ENCODE measurements at regions not wholly inside any gene's neighbourhood (a gene's known extent, or its start where the extent isn't known, plus 50 kb on each side); places are given as distances from the start of the nearest gene placed in this dataset.
"Not testable (repeated sequence)": the region's sequence is repeated elsewhere in the genome, so short reads cannot be mapped to it uniquely, and the experiment has no call there.

DNA sequence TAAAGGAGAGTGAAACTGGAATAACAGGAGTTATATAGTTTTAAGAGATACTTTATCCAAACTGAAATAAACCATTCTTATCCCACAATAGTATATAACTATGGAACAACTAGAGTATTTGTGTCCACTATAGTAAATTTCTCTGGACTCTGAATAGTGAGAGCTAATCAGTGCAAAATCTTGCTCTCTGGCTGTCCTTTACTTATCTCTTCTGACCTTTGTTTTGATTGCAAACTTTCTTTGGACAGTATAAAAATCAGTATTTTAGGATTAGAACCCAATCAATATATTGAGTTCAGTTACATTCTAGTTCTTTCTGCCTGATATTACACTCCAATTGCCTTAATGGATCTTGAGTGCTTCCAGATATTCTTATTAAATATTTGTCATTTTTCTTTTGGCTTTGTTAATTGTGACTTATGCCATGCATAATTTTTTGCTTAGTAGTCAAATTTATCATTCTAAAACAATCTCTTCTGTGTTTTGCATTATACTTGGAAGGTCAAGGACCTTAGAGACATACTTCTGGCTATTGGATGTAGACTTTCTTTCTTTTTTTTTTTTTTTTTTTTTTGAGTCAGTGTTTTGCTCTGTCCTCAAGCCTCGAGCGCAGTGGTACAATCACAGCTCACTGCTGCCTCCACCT is 89.9 kb upstream of the AMN1 start:
- Mint-ChIP-seq H3K27ac (no peak overlapping the region), H3K36me3 (ENCODE audit: low read depth) (peaks cover under 1% of the 10 kb centered on the region), H3K4me3 (no peak overlapping the region), H3K27me3 (no peaks in the 10 kb centered on the region), H3K9me3 (ENCODE audit: low read depth) (peaks cover 3% of the 10 kb centered on the region), H3K4me1 (no peaks in the 10 kb centered on the region)
- ATAC-seq (no peak), DNase-seq (no peak)
- ChIA-PET POLR2A (no interaction called here), CTCF (no interaction called here)
- intact Hi-C loops (cut with DNase I, micrococcal nuclease), result no loop called here

DNA sequence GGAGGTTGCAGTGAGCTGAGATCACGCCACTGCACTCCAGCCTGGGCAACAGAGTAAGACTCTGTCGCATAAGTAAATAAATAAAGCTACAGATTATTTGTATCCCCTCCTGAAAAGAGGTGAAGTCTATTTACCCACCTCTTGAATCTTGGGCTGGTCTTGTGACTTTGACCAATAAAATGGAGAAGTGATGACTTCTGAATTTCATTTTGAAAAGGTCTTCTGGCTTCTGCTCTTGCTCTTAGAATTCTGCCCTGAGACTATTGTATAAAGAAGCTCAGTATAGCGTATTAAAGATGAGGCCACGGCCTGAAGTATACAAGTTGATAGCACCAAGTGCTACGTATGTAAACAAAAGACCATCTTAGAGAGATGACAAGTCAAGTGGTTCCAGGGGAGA is 88.3 kb upstream of the AMN1 start:
- ATAC-seq (no peak), DNase-seq (no peak)
- Mint-ChIP-seq H3K4me3 (no peak overlapping the region), H3K27ac (no peak overlapping the region), H3K4me1 (peaks cover 6% of the 10 kb centered on the region), H3K36me3 (ENCODE audit: low read depth) (no peaks in the 10 kb centered on the region), H3K9me3 (ENCODE audit: low read depth) (peaks cover 2% of the 10 kb centered on the region), H3K27me3 (no peaks in the 10 kb centered on the region)
- POLR2A ChIA-PET, result no interaction called here
- intact Hi-C loops (cut with DNase I, micrococcal nuclease), result no loop called here
- CTCF ChIA-PET, result interaction anchor here (0.7 kb wide), 1 partner anchor 56 kb away, joined by 3 read pairs; no protein-coding TSS in a partner anchor

DNA sequence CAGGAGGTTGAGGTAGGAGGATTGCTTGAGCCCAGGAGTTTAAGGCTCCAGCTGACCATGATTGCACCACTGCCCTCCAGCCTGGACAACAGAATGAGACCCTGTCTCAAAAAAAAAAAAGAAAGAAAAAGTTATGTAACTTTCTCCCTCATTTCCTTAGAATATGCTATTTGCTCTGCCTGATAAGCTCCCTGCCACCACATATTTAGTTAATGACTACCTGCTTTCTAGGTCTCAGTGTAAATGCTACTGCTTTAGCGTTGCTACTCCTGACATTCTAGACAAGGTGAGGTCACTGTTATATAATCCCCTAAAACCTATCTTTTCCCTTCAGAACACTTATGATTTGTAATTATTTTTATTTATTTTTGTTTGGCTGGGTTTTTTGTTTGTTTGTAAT is 86.3 kb upstream of the AMN1 start:
- POLR2A ChIA-PET, result no interaction called here
- CTCF ChIA-PET, result no interaction called here
- peaks cover 2% of the 10 kb centered on the region for H3K9me3 Mint-ChIP-seq (ENCODE audit: low read depth)
- no peaks in the 10 kb centered on the region for H3K27me3 Mint-ChIP-seq
- DNase-seq (no peak), ATAC-seq (no peak)
- H3K27ac Mint-ChIP-seq, result no peak overlapping the region
- peaks cover 13% of the 10 kb centered on the region for H3K4me1 Mint-ChIP-seq
- intact Hi-C loops (cut with DNase I, micrococcal nuclease), result no loop called here
- H3K4me3 Mint-ChIP-seq, result no peak overlapping the region
- H3K36me3 Mint-ChIP-seq (ENCODE audit: low read depth), result no peaks in the 10 kb centered on the region

DNA sequence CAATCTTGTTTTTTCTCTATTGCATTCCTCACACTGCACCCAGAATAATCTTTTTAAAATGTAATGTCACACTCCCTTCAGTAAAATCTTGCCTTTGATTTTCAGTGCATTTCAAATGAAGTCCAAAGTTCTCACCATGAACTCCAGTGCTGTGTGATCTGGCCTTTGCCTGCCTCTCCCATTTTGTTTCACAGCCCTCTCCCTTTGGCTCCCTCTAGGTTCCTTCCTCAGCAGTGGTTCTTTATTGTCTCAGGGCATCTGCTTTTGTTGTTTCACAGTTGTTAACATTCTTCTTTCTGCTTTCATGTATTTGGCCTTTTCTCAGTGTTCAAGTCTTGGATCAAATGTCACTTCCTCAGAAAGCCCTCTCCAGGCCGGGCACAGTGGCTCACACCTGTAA is 84.5 kb upstream of the AMN1 start:
- Mint-ChIP-seq H3K27me3 (no peaks in the 10 kb centered on the region), H3K4me1 (peaks cover 17% of the 10 kb centered on the region), H3K27ac (no peak overlapping the region), H3K9me3 (ENCODE audit: low read depth) (peaks cover 2% of the 10 kb centered on the region), H3K36me3 (ENCODE audit: low read depth) (no peaks in the 10 kb centered on the region), H3K4me3 (no peak overlapping the region)
- no peak for ATAC-seq
- DNase-seq, result no peak
- POLR2A ChIA-PET, result no interaction called here
- CTCF ChIA-PET, result no interaction called here
- intact Hi-C loops (cut with DNase I, micrococcal nuclease), result loop anchor here in 1 of 2 experiments (5.0 kb wide), 1 partner anchor 84 kb away; no protein-coding TSS in a partner anchor

DNA sequence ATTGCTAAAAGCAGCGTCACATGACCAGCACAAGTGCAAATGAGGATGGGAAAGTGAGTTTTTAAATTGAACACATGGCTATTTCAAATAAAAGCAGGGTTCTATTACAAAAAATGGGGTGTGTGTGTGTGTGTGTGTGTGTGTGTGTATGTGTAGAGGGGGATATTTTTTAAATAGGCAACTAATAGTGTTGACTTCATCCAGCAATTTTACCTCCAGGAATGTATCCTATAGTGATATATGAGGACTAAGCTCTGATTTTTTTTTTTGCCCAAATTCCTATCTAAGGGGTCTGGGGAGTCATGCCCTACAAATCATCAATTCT is 78.9 kb upstream of the AMN1 start:
- H3K36me3 Mint-ChIP-seq (ENCODE audit: low read depth), result no peaks in the 10 kb centered on the region
- intact Hi-C loops (cut with DNase I, micrococcal nuclease), result loop anchor here in 1 of 2 experiments (5.0 kb wide), 2 partner anchors 80 to 125 kb away; partner anchors contain the start of gene AMN1
- ChIA-PET POLR2A (no interaction called here), CTCF (no interaction called here)
- peak overlapping the region; percentile 77 for H3K27ac Mint-ChIP-seq
- DNase-seq, result no peak
- H3K9me3 Mint-ChIP-seq (ENCODE audit: low read depth), result peaks cover 2% of the 10 kb centered on the region
- no peak for ATAC-seq
- H3K27me3 Mint-ChIP-seq, result no peaks in the 10 kb centered on the region
- H3K4me3 Mint-ChIP-seq, result no peak overlapping the region
- H3K4me1 Mint-ChIP-seq, result peaks cover 46% of the 10 kb centered on the region

DNA sequence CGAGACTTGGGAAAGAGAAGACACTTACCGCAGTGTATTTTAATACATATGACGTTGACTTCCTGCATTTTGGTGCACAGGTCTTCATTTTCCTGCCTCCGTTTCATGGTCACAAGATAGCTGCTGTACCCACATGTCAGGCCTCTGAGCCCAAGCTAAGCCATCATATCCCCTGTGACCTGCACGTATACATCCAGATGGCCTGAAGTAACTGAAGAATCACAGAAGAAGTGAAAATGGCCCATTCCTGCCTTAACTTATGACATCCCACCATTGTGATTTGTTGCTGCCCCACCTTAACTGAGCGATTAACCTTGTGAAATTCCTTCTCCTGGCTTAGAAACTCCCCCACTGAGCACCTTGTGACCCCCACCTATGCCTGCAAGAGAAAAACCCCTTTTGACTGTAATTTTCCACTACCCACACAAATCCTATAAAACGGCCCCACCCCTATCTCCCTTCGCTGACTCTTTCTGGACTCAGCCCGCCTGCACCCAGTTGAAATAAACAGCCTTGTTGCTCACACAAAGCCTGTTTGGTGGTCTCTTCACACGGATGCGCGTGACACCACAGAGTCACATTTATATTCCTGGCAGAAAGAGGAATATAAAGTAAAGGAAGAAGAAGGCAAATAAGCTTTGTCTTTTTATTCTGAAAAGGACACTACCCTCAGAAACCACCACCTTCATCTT is 78.4 kb upstream of the AMN1 start:
- DNase-seq, result peak; percentile 30
- Mint-ChIP-seq H3K4me1 (peaks cover 47% of the 10 kb centered on the region), H3K27ac (peak overlapping the region; percentile 77)
- H3K9me3 Mint-ChIP-seq (ENCODE audit: low read depth); H3K36me3 Mint-ChIP-seq (ENCODE audit: low read depth); H3K4me3 Mint-ChIP-seq; ATAC-seq; POLR2A ChIA-PET; H3K27me3 Mint-ChIP-seq; CTCF ChIA-PET: not testable (repeated sequence)
- intact Hi-C loops (cut with DNase I, micrococcal nuclease), result loop anchor here in 1 of 2 experiments (5.0 kb wide), 2 partner anchors 80 to 125 kb away; partner anchors contain the start of gene AMN1

DNA sequence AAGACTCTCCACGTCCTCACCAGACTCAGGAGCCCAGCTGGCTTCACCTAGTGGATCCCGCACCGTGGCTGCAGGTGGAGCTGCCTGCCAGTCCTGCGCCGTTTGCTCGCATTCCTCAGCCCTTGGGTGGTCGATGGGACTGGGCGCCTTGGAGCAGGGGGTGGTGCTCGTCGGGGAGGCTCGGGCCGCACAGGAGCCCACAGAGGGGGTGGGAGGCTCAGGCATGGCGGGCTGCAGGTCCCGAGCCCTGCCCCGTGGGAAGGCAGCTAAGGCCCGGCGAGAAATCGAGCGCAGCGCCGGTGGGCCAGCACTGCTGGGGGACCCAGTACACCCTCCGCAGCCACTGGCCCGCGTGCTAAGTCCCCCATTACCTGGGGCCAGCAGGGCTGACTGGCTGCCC is 76.9 kb upstream of the AMN1 start:
- H3K27me3 Mint-ChIP-seq; H3K9me3 Mint-ChIP-seq (ENCODE audit: low read depth); POLR2A ChIA-PET; CTCF ChIA-PET; H3K4me3 Mint-ChIP-seq; H3K36me3 Mint-ChIP-seq (ENCODE audit: low read depth); H3K27ac Mint-ChIP-seq; ATAC-seq; DNase-seq: not testable (repeated sequence)
- peaks cover 45% of the 10 kb centered on the region for H3K4me1 Mint-ChIP-seq
- intact Hi-C loops (cut with DNase I, micrococcal nuclease), result loop anchor here (2.0 to 5.0 kb wide), 3 partner anchors 73 to 123 kb away; partner anchors contain the start of gene AMN1 (in 1 of the 2)

DNA sequence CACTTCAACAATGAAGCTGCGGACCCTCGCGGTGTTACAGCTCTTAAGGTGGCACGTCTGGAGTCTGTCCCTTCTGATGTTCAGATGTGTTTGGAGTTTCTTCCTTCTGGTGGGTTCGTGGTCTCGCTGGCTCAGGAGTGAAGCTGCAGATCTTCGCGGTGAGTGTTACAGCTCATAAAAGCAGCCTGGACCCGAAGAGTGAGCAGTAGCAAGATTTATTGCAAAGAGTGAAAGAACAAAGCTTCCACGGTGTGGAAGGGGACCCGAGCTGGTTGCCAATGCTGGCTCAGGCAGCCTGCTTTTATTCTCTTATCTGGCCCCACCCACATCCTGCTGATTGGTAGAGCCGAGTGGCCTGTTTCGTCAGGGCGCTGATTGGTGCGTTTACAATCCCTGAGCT is 75.9 kb upstream of the AMN1 start:
- intact Hi-C loops (cut with DNase I, micrococcal nuclease), result loop anchor here (2.0 to 5.0 kb wide), 3 partner anchors 72 to 122 kb away; partner anchors contain the start of gene AMN1 (in 1 of the 2)
- H3K4me3 Mint-ChIP-seq, result peak overlapping the region; percentile 46

DNA sequence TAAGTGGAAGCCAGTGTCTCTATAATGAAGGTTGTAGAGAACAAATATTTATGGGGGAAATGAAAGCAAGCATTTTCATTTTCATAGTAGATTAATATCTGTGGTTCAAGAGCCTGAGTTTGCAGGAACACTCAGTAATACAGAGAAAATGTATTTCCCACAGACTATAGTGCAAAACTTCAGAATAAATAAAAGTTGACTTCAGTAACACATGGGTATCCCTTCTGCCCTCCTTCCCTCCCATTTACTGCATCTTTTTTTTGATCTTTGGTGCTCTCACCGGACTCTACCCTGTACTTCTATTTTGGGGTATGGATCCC is 75.3 kb upstream of the AMN1 start:
- intact Hi-C loops (cut with DNase I, micrococcal nuclease), result loop anchor here in 1 of 2 experiments (2.0 kb wide), 1 partner anchor 71 kb away; no protein-coding TSS in a partner anchor
- no peaks in the 10 kb centered on the region for H3K36me3 Mint-ChIP-seq (ENCODE audit: low read depth)
- H3K4me3 Mint-ChIP-seq, result peak overlapping the region; percentile 46
- ChIA-PET CTCF (no interaction called here), POLR2A (interaction anchor here (0.5 kb wide), 1 partner anchor 469 kb away, joined by 3 read pairs; no protein-coding TSS in a partner anchor)
- peak overlapping the region; percentile 7 for H3K27ac Mint-ChIP-seq
- H3K4me1 Mint-ChIP-seq, result peaks cover 44% of the 10 kb centered on the region
- ATAC-seq (peak; percentile 66), DNase-seq (no peak)
- peaks cover 2% of the 10 kb centered on the region for H3K9me3 Mint-ChIP-seq (ENCODE audit: low read depth)
- no peaks in the 10 kb centered on the region for H3K27me3 Mint-ChIP-seq

More for the DNA sequence above, 75.9 kb upstream of the AMN1 start:
- ATAC-seq; H3K36me3 Mint-ChIP-seq (ENCODE audit: low read depth); H3K27me3 Mint-ChIP-seq; H3K9me3 Mint-ChIP-seq (ENCODE audit: low read depth); DNase-seq; CTCF ChIA-PET; POLR2A ChIA-PET: not testable (repeated sequence)
- Mint-ChIP-seq H3K4me1 (peaks cover 46% of the 10 kb centered on the region), H3K27ac (peak overlapping the region; percentile 65)

DNA sequence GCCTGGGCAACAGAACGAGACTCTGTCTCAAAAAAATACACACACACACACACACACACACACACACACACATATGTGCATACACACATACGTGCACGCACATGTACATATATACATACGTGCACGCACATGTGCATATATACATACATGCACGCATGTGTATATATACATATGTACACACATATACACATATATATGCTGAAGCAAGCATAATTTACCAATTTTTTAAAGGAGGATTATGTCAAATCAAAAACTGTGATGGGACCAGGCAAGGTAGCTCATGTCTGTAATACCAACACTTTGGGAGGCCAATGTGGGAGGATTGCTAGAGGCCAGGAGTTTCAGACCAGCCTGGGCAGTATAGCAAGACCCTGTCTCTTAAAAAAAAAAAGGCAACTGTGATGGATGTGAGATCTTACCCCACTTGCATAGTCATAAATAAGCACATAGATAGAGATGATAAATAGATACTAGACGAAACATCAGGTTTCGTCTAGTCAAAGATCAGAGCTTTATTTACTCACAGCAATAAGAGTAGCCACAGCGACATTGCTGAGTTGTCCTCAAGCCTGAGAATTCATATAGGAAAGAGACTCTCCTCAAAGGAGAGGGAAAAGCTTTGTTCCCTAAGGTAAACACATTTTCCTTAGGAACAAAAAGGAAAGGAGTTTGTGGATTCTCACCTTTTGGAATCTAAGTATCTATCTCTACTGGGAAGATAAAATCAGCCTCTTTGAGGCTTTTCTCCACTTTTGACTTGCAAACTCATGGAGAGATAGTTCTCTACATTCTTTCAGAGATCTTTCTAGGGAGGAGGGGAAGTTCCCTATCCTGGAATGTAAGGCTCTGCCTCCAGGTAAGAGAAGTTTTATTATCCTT is 74.7 kb upstream of the AMN1 start:
- peaks cover 44% of the 10 kb centered on the region for H3K4me1 Mint-ChIP-seq
- no peaks in the 10 kb centered on the region for H3K27me3 Mint-ChIP-seq
- no peak for DNase-seq
- POLR2A ChIA-PET, result interaction anchor here (0.5 kb wide), 1 partner anchor 470 kb away, joined by 3 read pairs; no protein-coding TSS in a partner anchor
- H3K9me3 Mint-ChIP-seq (ENCODE audit: low read depth), result peaks cover 2% of the 10 kb centered on the region
- no peaks in the 10 kb centered on the region for H3K36me3 Mint-ChIP-seq (ENCODE audit: low read depth)
- no peak overlapping the region for H3K27ac Mint-ChIP-seq
- no peak for ATAC-seq
- H3K4me3 Mint-ChIP-seq, result no peak overlapping the region
- intact Hi-C loops (cut with DNase I, micrococcal nuclease), result loop anchor here in 1 of 2 experiments (2.0 kb wide), 1 partner anchor 71 kb away; no protein-coding TSS in a partner anchor
- CTCF ChIA-PET, result no interaction called here

DNA sequence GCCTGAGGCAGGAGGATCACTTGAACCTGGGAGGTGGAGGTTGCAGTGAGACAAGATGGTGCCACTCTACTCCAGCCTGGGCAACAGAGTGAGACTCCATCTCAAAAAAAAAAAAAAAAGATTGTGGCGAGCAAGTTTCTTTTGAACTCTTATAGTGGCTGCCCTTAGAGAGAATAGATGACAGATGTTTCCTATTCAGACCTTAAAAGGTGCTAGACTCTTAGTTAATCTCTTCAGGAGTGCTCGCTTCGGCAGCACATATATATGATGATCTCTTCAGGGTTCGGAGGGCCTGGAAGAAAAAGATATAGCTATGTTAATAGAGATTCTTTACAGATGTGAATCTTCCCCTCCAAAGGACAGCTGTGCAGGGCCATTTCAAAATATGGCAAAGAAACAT is 73.1 kb upstream of the AMN1 start:
- Mint-ChIP-seq H3K4me3 (no peak overlapping the region), H3K36me3 (ENCODE audit: low read depth) (no peaks in the 10 kb centered on the region), H3K9me3 (ENCODE audit: low read depth) (peaks cover 4% of the 10 kb centered on the region), H3K27ac (no peak overlapping the region), H3K27me3 (no peaks in the 10 kb centered on the region), H3K4me1 (peaks cover 41% of the 10 kb centered on the region)
- no peak for ATAC-seq
- intact Hi-C loops (cut with DNase I, micrococcal nuclease), result no loop called here
- ChIA-PET POLR2A (no interaction called here), CTCF (interaction anchor here (0.6 kb wide), 1 partner anchor 65 kb away, joined by 4 read pairs; no protein-coding TSS in a partner anchor)
- no peak for DNase-seq

Measured in activated CD4-positive, alpha-beta T cell treated with anti-CD3 and anti-CD28 coated beads for 36 hours (primary cell).